K562 (cell line): ENCODE measurements at regions not wholly inside any gene's neighbourhood (a gene's known extent, or its start where the extent isn't known, plus 50 kb on each side); places are given as distances from the start of the nearest gene placed in this dataset.

Source experiments
- ATAC-seq: fragments of 200-7000 bp; cut with Tn5 transposase; 3 replicates; pipeline ENCODE4 v1.9.1; 2020; ENCODE audit warnings: moderate library complexity
- BruUV-seq: library from RNA; stranded (reverse); fragments of 400-500 nt; replicated peaks from 2 replicates; lab custom pipeline; 2021; lab: Mats Ljungman, UMichigan
- CTCF ChIA-PET: fragments of 300-600 bp; formaldehyde crosslinking; extraction: SDS; loops from one replicate; lab custom pipeline; 2021; ENCODE audit warnings: low intra/inter-chr PET ratio; lab: Yijun Ruan, JAX
- POLR2A ChIA-PET: fragments of 300-600, 350-650 bp; sonication (Branson Sonifier 250); formaldehyde crosslinking; extraction: SDS; loops from one replicate; lab custom pipeline; 2021; ENCODE audit warnings: antibody characterized with exemption, inconsistent platforms; lab: Yijun Ruan, JAX
- DNase-seq, 4 experiments: peaks; one replicate each; pipeline versions ENCODE4 v3.0.0 to v3.0.0-alpha.2; 2011 to 2018; ENCODE audit warnings: low spot score in 3 of 4, mixed read lengths in 3 of 4; ENCODE audit errors: extremely low read depth in 1 of 4
- FAIRE-seq: peaks from 2 replicates; lab custom pipeline; 2011; peaks lifted over from hg19 to GRCh38; lab: Jason Lieb, UNC
- H2AFZ ChIP-seq: 2 replicates; pipeline ENCODE4 v1.6.0; 2011; ENCODE audit warnings: low read depth, low read length, control low read depth, inconsistent platforms
- H3K27ac ChIP-seq: fragments of 200-600 bp; 3 replicates; pipeline ENCODE4 v1.8.0; 2011; ENCODE audit warnings: low read depth, mild to moderate bottlenecking, control low read depth, inconsistent platforms, low read length, moderate library complexity, mixed read lengths; ENCODE audit errors: extremely low read depth
- H3K27me3 ChIP-seq, 2 experiments: fragments of 300-600 bp in 1 of 2; 2 replicates in 1 of 2; 3 replicates in 1 of 2; pipeline versions ENCODE4 v1.6.0 to v1.8.0; 2011; ENCODE audit warnings: inconsistent platforms in 2 of 2, low read length in 2 of 2, mild to moderate bottlenecking in 1 of 2, mixed read lengths in 1 of 2, moderate library complexity in 1 of 2; ENCODE audit not compliant: control insufficient read depth in 2 of 2, insufficient read depth in 2 of 2
- H3K36me3 ChIP-seq: fragments of 300-600 bp; 3 replicates; pipeline ENCODE4 v1.8.0; 2011; ENCODE audit warnings: mild to moderate bottlenecking, low read length, inconsistent platforms; ENCODE audit not compliant: control insufficient read depth, insufficient read depth
- H3K4me1 ChIP-seq, 2 experiments: fragments of 200-600 bp in 1 of 2; replicated peaks in 1 of 2; 2 replicates in 1 of 2; 3 replicates in 1 of 2; pipeline versions ENCODE4 v1.5.1 to v1.8.0; 2011; ENCODE audit warnings: inconsistent platforms in 2 of 2, low read length in 2 of 2, mild to moderate bottlenecking in 1 of 2, mixed read lengths in 1 of 2, moderate library complexity in 1 of 2; ENCODE audit not compliant: control insufficient read depth in 2 of 2, insufficient read depth in 2 of 2
- H3K4me2 ChIP-seq: 2 replicates; pipeline ENCODE4 v1.6.1; 2011; ENCODE audit warnings: low read length, control low read depth, inconsistent platforms, mixed read lengths; ENCODE audit not compliant: insufficient read depth
- H3K4me3 ChIP-seq: fragments of 200-600 bp; sonication (generic), shearing (Covaris generic); 2 replicates; pipeline ENCODE4 v1.5.1; 2016; ENCODE audit warnings: control low read depth, inconsistent platforms
- H3K79me2 ChIP-seq: fragments of 200-600 bp; 3 replicates; pipeline ENCODE4 v1.8.0; 2011; ENCODE audit warnings: low read length, inconsistent platforms; ENCODE audit not compliant: control insufficient read depth, insufficient read depth
- H3K9ac ChIP-seq, 2 experiments: 2 replicates each; pipeline versions ENCODE4 v1.6.0 to v1.6.1; 2011; ENCODE audit warnings: low read depth in 2 of 2, low read length in 2 of 2, control low read depth in 1 of 2, inconsistent platforms in 1 of 2, mild to moderate bottlenecking in 1 of 2, mixed read lengths in 1 of 2; ENCODE audit not compliant: insufficient read depth in 1 of 2
- H3K9me1 ChIP-seq: one replicate; pipeline ENCODE4 v1.6.0; 2011; ENCODE audit warnings: inconsistent platforms, mild to moderate bottlenecking, low read length, moderate library complexity; ENCODE audit not compliant: control insufficient read depth, insufficient read depth
- H3K9me3 ChIP-seq: replicated peaks from 2 replicates; pipeline ENCODE4 v1.5.1; 2011; ENCODE audit warnings: low read depth, low read length, inconsistent platforms; ENCODE audit not compliant: control insufficient read depth, insufficient read depth
- H4K20me1 ChIP-seq: replicated peaks from 2 replicates; pipeline ENCODE4 v1.6.1; 2011; ENCODE audit warnings: low read length, inconsistent platforms, mixed read lengths; ENCODE audit not compliant: control insufficient read depth, insufficient read depth
- MAFG ChIP-seq: fragments of 450-650 bp; conservative IDR thresholded peaks from 2 replicates; pipeline ENCODE4 v1.6.1; 2016; ENCODE audit warnings: missing genetic modification characterization, missing compliant biosample characterization
- ZNF586 ChIP-seq: fragments of 450-650 bp; formaldehyde crosslinking; conservative IDR thresholded peaks from 2 replicates; pipeline ENCODE4 v1.4.0; 2020; ENCODE audit warnings: mild to moderate bottlenecking, moderate library complexity
- WGBS: fragments of 100-300 bp; shearing (Covaris generic); methylation state at CpG from one replicate; pipeline ENCODE4 v1.1.6; 2016; ENCODE audit warnings: low coverage, mixed read lengths; ENCODE audit not compliant: insufficient coverage; ENCODE audit errors: missing lambda C conversion rate; 5-methylcytosine and 5-hydroxymethylcytosine counted together
- in situ Hi-C: fragments of 300-500 bp; cut with MboI; formaldehyde crosslinking; loops from 4 replicates; pipeline ENCODE4 v1.15.0; 2018; ENCODE audit warnings: inconsistent platforms, mixed read lengths
- intact Hi-C: fragments of 100-400 bp; cut with micrococcal nuclease; formaldehyde crosslinking; loops from 2 replicates; pipeline ENCODE4 v1.14.2; 2022
- TF ChIP-seq, protein P1 (sequence below): fragments of 450-650 bp; IDR thresholded peaks from 2 replicates; pipeline ENCODE4 v1.6.1; 2016; ENCODE audit warnings: borderline replicate concordance

DNA sequence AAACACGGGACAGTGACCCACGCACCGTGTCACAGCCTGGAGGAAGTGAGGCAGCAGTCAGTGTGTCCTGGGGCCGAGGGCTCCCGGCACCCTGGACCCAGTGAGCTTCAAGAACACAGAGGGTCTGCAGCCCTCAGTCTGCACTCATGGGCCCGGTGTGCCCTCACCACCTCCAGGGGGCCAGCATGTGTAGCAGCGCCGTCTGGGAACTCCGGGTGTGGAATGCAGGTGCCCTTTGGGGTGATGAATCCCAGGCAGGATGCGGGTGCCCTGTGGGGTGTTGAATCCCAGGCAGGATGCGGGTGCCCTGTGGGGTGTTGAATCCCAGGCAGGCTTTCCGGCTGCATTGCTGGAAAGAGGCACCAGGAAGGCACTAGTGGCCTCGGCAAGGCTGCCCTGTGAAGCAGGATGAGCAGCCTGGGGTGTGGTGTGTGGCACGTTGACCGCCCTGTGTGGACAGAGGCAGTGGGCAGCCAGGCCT is 1399.9 kb downstream of the BRD1 start:
- FAIRE-seq, result no peak
- no TSS peak for BruUV-seq
- TF ChIP-seq ZNF586 (CRISPR knock-in tag) (no peak), MAFG (tag) (no peak)
- TF ChIP-seq, protein P1, sequence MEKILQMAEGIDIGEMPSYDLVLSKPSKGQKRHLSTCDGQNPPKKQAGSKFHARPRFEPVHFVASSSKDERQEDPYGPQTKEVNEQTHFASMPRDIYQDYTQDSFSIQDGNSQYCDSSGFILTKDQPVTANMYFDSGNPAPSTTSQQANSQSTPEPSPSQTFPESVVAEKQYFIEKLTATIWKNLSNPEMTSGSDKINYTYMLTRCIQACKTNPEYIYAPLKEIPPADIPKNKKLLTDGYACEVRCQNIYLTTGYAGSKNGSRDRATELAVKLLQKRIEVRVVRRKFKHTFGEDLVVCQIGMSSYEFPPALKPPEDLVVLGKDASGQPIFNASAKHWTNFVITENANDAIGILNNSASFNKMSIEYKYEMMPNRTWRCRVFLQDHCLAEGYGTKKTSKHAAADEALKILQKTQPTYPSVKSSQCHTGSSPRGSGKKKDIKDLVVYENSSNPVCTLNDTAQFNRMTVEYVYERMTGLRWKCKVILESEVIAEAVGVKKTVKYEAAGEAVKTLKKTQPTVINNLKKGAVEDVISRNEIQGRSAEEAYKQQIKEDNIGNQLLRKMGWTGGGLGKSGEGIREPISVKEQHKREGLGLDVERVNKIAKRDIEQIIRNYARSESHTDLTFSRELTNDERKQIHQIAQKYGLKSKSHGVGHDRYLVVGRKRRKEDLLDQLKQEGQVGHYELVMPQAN, result no peak
- Histone ChIP-seq H3K9me1 (no peaks in the 10 kb centered on the region), H3K27me3 (no peaks in the 10 kb centered on the region; a peak in 1 of 5 replicates), H4K20me1 (no peaks in the 10 kb centered on the region), H3K4me1 (0 out of 5 replicates have a peak, but pooled peaks cover 0 to 2% of the 10 kb centered on the region in 2 experiments), H2AFZ (no peak overlapping the region), H3K27ac (no peak overlapping the region), H3K79me2 (no peaks in the 10 kb centered on the region), H3K4me3 (no peak overlapping the region), H3K9ac (no peak overlapping the region), H3K9me3 (no peaks in the 10 kb centered on the region), H3K36me3 (no peaks in the 10 kb centered on the region), H3K4me2 (no peak overlapping the region)
- 0% methylated on average over 11 of the region's 15 CpGs for whole genome bisulfite sequencing
- ChIA-PET CTCF (no interaction called here), POLR2A (no interaction called here)
- intact Hi-C loops, result no loop called here
- ATAC-seq, result no peak
- in situ Hi-C loops, result no loop called here
- no peak for DNase-seq
